ENCODE measurements at regions not wholly inside any gene's neighbourhood (a gene's known extent, or its start where the extent isn't known, plus 50 kb on each side); places are given as distances from the start of the nearest gene placed in this dataset.

DNA sequence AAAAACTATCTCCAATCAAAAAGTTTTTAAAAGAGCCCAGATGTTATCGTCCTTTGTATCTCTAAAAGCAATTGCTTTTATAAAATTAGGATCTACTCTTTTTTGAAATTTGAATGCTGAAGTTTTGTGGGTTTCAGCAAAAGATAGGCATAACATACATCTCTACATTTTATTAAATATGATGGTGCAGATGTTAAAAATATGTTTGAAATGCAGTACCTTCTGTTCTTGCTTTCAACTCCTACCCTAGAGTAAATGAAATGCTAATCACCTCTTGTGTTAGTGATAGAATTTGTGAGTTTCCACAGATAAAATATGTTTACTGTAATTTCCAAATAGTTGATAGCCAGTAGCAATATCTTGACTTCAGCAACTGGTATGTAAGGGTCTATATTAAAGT lies 95.7 kb upstream of the VPREB1 start:
- no peak for DNase-seq (ENCODE audit: low spot score)

- no peak for DNase-seq (ENCODE audit: low spot score)
These were observed 99.7 kb upstream of the VPREB1 start for GRCh38 chr22:22144858-22145257.

- DNase-seq (ENCODE audit: low spot score), result no peak
These were observed 101.1 kb upstream of the VPREB1 start for GRCh38 chr22:22143448-22143847.

GRCh38 chr22:22142661-22143060 lies 101.9 kb upstream of the VPREB1 start:
- DNase-seq (ENCODE audit: low spot score), result no peak

GRCh38 chr22:22141771-22142591 lies 102.6 kb upstream of the VPREB1 start:
- DNase-seq (ENCODE audit: low spot score), result no peak

DNA sequence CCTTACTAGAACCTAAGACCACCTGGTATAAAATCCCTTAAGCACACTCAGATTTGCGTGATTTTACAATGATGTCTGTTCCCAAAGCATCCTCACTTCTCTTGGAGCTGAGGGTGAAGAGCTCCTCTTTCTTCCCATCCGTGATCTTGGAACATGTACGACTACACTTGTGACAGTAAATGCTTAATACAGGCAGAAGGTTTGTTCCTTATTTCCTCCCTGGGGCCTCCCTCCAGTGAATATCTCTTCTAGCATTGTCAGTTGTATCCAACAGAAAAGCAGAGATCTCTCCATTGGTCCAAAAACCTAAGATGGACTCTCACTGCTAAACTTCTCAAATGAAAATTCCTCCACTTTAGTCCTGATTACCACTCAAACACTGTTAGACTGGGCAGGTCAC lies 103.6 kb upstream of the VPREB1 start:
- no peak for DNase-seq (ENCODE audit: low spot score)

- no peak for DNase-seq (ENCODE audit: low spot score)
These were observed 105.2 kb upstream of the VPREB1 start for GRCh38 chr22:22139364-22139763.

GRCh38 chr22:22138915-22139314 lies 105.7 kb upstream of the VPREB1 start:
- DNase-seq (ENCODE audit: low spot score), result no peak

DNA sequence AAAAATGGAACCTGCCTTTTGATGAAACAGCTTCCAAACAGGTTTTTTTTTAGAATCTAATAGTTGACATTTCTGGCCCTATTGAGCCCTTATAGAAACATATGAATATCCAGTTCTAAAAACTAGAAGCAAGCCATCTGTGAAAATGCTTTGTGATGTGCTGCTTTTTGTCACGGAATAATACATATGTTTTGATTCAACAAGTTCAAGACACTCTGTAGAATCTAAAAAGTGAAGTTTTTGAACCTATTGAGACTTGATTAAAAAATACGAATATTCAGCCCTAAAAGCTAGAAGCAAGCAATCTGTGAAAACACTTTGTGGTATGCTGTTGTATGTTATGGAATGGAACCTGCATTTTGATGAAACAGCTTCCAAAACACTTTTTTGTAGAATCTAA lies 106.7 kb upstream of the VPREB1 start:
- DNase-seq (ENCODE audit: low spot score), result no peak

DNA sequence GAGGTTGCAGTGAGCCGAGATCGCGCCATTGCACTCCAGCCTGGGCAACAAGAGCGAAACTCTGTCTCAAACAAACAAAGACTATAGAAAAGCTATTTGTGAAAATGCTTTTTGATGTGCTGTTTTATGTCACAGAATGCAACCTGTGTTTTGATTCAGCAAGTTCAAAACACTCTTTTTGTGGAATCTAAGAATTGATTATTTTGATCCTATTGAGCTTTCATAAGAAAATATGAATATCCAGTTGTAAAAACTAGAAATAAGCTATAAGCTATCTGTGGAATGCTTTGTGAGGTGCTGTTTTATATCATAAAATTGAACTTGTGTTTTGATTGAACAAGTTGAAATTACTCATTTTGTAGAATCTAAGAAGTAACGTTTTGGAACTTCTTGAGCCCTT lies 110.7 kb upstream of the VPREB1 start:
- DNase-seq (ENCODE audit: low spot score), result no peak

DNA sequence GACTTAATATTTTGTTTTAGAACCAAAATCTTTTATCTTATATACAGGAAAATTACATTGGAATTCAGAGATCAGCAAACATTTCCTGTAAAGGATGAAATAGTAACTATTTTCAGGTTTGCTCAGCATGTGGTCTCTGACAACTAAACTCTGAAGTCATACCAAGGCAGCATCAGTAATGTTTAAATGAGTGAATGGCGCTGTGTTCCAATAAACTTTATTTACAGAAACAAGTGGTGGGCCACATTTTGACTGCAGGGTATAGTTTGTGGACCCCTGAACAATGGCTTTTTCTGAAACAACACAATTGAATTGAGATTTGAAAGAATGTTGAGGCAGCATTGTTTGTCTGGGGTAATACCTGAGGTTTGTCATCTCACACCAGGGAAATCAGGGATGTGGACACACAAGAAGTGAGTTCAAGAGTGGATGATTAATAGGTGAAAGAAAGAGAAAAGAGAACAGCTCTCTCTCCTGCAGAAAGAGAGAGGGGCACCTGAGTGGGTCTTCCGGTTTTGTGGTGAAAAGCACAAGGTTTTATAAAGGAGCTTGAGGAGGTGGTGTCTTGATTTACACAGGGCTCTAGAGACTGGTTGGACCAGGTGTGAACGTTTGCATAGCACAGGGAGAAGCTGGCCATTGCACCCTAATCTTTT lies 113.5 kb upstream of the VPREB1 start:
- no peak for DNase-seq (ENCODE audit: low spot score)

- no peak for DNase-seq (ENCODE audit: low spot score)
These were observed 115.2 kb upstream of the VPREB1 start for GRCh38 chr22:22129387-22129786.

GRCh38 chr22:22128440-22128839 lies 116.1 kb upstream of the VPREB1 start:
- DNase-seq (ENCODE audit: low spot score), result no peak

GRCh38 chr22:22127100-22127499 lies 117.5 kb upstream of the VPREB1 start:
- no peak for DNase-seq (ENCODE audit: low spot score)

DNA sequence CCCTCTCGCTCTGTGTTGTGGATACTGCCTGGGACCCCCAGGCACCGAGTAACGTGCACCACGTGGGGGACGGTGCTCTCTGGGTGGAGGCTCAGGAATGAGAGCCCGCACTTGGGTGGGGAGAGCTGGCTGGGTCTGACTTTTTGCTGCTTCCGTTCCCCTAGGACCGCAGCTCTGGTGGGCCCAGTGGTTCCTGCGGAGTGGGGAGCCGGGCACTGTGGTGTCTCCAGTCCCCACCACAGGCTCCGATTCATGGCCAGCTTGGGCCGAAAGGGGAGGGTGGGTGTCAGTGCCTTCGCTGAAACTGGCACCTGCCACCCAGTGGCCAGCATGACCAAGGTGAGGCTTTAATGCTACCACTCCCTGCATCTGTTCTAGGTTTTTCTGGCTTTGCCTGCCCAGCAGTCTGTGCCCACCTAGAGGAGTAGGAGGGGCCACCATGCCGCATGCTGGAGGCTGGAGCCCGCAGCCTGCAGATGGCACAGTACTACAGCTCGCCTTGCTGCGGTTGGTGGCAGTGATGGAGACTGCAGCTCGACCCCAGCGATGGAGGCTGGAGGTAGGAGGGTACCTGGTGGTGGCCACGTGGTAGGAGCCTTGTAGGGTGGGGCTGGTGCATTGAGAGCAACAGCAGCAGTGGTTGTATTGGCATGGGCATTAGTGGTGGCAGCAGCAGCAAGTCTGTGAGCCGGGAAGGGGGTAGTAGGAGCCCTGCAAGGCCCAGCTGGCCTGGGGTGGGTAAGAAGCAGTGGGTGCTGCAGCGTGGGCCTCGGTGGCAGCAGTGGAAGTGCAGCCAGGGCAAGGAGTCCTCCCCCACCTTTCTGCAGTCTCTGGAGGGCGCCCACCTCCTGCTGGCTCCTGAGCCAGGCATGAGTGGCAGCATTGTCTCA lies 118.8 kb upstream of the VPREB1 start:
- no peak for DNase-seq (ENCODE audit: low spot score)

GRCh38 chr22:22125028-22125578 lies 119.5 kb upstream of the VPREB1 start:
- no peak for DNase-seq (ENCODE audit: low spot score)

DNA sequence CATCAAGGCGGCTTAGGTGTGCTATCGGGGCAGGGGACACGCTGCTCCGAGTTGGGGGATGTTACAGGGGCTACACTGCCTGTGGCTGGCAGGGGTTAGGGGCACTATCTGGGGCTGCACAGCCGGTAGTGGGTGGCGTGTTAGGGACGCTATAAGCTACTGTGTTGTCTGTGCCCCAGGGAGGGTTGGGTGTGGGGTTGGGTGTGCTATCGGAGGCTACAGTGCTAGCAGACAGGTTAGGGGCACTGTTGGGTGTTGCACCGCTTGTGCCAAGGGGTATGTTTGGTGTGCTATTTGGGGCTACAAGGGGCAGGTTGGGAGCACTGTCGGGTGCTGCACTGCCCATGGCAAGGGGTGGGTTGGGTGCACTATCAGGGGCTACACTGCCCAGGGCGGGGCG lies 120.2 kb upstream of the VPREB1 start:
- no peak for DNase-seq (ENCODE audit: low spot score)

- DNase-seq (ENCODE audit: low spot score), result no peak
These were observed 120.7 kb upstream of the VPREB1 start for GRCh38 chr22:22123960-22124278.

GRCh38 chr22:22123118-22123959 lies 121.2 kb upstream of the VPREB1 start:
- no peak for DNase-seq (ENCODE audit: low spot score)

GRCh38 chr22:22122348-22123117 lies 122.1 kb upstream of the VPREB1 start:
- DNase-seq (ENCODE audit: low spot score), result no peak

- DNase-seq (ENCODE audit: low spot score), result no peak
These were observed 123.1 kb upstream of the VPREB1 start for GRCh38 chr22:22121445-22121844.

Data from AG20443 (cell line).